ENCODE measurements at regions not wholly inside any gene's neighbourhood (a gene's known extent, or its start where the extent isn't known, plus 50 kb on each side); places are given as distances from the start of the nearest gene placed in this dataset.

GRCh38 chr12:42794806-42795205, 205.3 kb upstream of the PRICKLE1 start:
- Histone ChIP-seq H3K9ac (ENCODE audit: control insufficient read depth, extremely low read depth, insufficient read depth, low read length) (no peak overlapping the region), H4K20me1 (ENCODE audit: control insufficient read depth, extremely low read depth, insufficient read depth, low read length) (no peaks in the 10 kb centered on the region), H3K27me3 (ENCODE audit: control insufficient read depth, extremely low read depth, insufficient read depth, low read length) (no peaks in the 10 kb centered on the region), H3K4me1 (ENCODE audit: control insufficient read depth, extremely low read depth, insufficient read depth, low read length) (peaks cover 6% of the 10 kb centered on the region), H3K9me1 (ENCODE audit: control insufficient read depth, extremely low read depth, insufficient read depth, low read length) (no peaks in the 10 kb centered on the region), H3K79me2 (ENCODE audit: control insufficient read depth, insufficient read depth, low read length) (no peaks in the 10 kb centered on the region), H3K4me3 (ENCODE audit: control insufficient read depth in 2 of 3, extremely low read depth in 1 of 3, insufficient read depth in 2 of 3, low read depth in 1 of 3, low read length in 3 of 3) (no peak overlapping the region), H3K4me2 (ENCODE audit: control insufficient read depth, extremely low read depth, insufficient read depth, low read depth, low read length) (no peak overlapping the region), H3K36me3 (ENCODE audit: control insufficient read depth in 2 of 2, extremely low read depth in 1 of 2, insufficient read depth in 2 of 2, low read length in 2 of 2) (no peaks in the 10 kb centered on the region), H3K9me3 (ENCODE audit: control insufficient read depth, low read depth, low read length) (no peaks in the 10 kb centered on the region), H3K27ac (ENCODE audit: control insufficient read depth, insufficient read depth, low read length) (no peak overlapping the region), H2AFZ (ENCODE audit: control insufficient read depth, low read length) (no peak overlapping the region)
- TF ChIP-seq CTCF (optimal IDR thresholded peaks at IDR 0.05 in 1 of 3, IDR thresholded peaks at IDR 0.05 in 1 of 3, conservative IDR thresholded peaks at IDR 0.05 in 1 of 3; ENCODE audit: extremely low read depth in 1 of 3, insufficient read depth in 2 of 3, low read length in 3 of 3) (no peak), EZH2 (IDR thresholded peaks at IDR 0.05; ENCODE audit: low read length) (no peak)
- dilution Hi-C loops (cut with MboI; ENCODE audit: extremely low pct_ligation_motif_present, low sequenced_read_pairs): no loop called here
- DNase-seq (ENCODE audit: low read depth, low spot score): no peak
- FAIRE-seq: no peak

- Histone ChIP-seq H3K9ac (ENCODE audit: control insufficient read depth, extremely low read depth, insufficient read depth, low read length) (no peak overlapping the region), H3K4me3 (ENCODE audit: control insufficient read depth in 2 of 3, extremely low read depth in 1 of 3, insufficient read depth in 2 of 3, low read depth in 1 of 3, low read length in 3 of 3) (no peak overlapping the region), H2AFZ (ENCODE audit: control insufficient read depth, low read length) (no peak overlapping the region), H3K4me2 (ENCODE audit: control insufficient read depth, extremely low read depth, insufficient read depth, low read depth, low read length) (no peak overlapping the region), H4K20me1 (ENCODE audit: control insufficient read depth, extremely low read depth, insufficient read depth, low read length) (no peaks in the 10 kb centered on the region), H3K79me2 (ENCODE audit: control insufficient read depth, insufficient read depth, low read length) (no peaks in the 10 kb centered on the region), H3K9me3 (ENCODE audit: control insufficient read depth, low read depth, low read length) (no peaks in the 10 kb centered on the region), H3K9me1 (ENCODE audit: control insufficient read depth, extremely low read depth, insufficient read depth, low read length) (no peaks in the 10 kb centered on the region), H3K36me3 (ENCODE audit: control insufficient read depth in 2 of 2, extremely low read depth in 1 of 2, insufficient read depth in 2 of 2, low read length in 2 of 2) (no peaks in the 10 kb centered on the region), H3K4me1 (ENCODE audit: control insufficient read depth, extremely low read depth, insufficient read depth, low read length) (peaks cover 6% of the 10 kb centered on the region), H3K27me3 (ENCODE audit: control insufficient read depth, extremely low read depth, insufficient read depth, low read length) (no peaks in the 10 kb centered on the region), H3K27ac (ENCODE audit: control insufficient read depth, insufficient read depth, low read length) (no peak overlapping the region)
- dilution Hi-C loops (cut with MboI; ENCODE audit: extremely low pct_ligation_motif_present, low sequenced_read_pairs): no loop called here
- FAIRE-seq (no peak), DNase-seq (ENCODE audit: low read depth, low spot score) (no peak)
- TF ChIP-seq CTCF (optimal IDR thresholded peaks at IDR 0.05 in 1 of 3, IDR thresholded peaks at IDR 0.05 in 1 of 3, conservative IDR thresholded peaks at IDR 0.05 in 1 of 3; ENCODE audit: extremely low read depth in 1 of 3, insufficient read depth in 2 of 3, low read length in 3 of 3): no peak
- TF ChIP-seq EZH2 (IDR thresholded peaks at IDR 0.05; ENCODE audit: low read length): no peak
These were observed 203.6 kb upstream of the PRICKLE1 start for GRCh38 chr12:42793166-42793565.

All from keratinocyte (primary cell).